Adipose tissue (tissue), 3 donors: ENCODE measurements at regions not wholly inside any gene's neighbourhood (a gene's known extent, or its start where the extent isn't known, plus 50 kb on each side); places are given as distances from the start of the nearest gene placed in this dataset.

Experiments
- H3K27ac ChIP-seq: one replicate; pipeline ENCODE4 v1.5.1; 2013; ENCODE audit warnings: low read depth, low read length
- WGBS, 3 donors: extraction: QIAGEN DNeasy Blood & Tissue Kit; methylation state at CpG; one replicate each; pipeline ENCODE4 v1.1.7; 2013; 5-methylcytosine and 5-hydroxymethylcytosine counted together
- donor health status: healthy with polysubstance abuse.
- donor health status: Bipolar disorder and iron deficiency.
- donor health status: healthy.

GRCh38 chr6:132079286-132079685, 128.1 kb upstream of the CCN2 start:
- H3K27ac ChIP-seq = no peak overlapping the region
- WGBS, 3 donors = 95 to 99% (median 98%) methylated on average over 5 of the region's 5 CpGs

DNA sequence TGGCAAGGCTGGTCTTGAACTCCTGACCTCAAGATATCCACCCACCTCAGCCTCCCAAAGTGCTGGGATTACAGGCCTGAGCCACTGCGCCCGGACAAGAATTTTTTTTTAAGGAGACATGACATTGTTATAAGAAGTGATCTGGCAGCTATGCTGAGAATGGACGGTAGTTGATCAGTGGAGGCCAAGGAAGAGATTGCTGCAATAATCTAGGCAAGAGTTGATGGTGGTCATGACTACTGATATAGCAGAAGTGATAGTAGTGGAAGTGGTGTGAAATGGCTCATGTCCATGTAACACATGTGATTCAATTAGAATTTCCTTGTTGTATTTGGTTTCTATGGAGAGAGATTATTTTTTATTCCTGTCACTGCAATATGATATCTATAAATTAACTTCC, 125.3 kb upstream of the CCN2 start:
- H3K27ac ChIP-seq = no peak overlapping the region
- 78 to 95% (median 94%) methylated on average over 3 of the region's 3 CpGs for WGBS, 3 donors

- H3K27ac ChIP-seq = no peak overlapping the region
- WGBS, 3 donors = 75 to 86% (median 80%) methylated on average over 1 of the region's 1 CpG
Observed at GRCh38 chr6:132072831-132073230, 121.7 kb upstream of the CCN2 start.

DNA sequence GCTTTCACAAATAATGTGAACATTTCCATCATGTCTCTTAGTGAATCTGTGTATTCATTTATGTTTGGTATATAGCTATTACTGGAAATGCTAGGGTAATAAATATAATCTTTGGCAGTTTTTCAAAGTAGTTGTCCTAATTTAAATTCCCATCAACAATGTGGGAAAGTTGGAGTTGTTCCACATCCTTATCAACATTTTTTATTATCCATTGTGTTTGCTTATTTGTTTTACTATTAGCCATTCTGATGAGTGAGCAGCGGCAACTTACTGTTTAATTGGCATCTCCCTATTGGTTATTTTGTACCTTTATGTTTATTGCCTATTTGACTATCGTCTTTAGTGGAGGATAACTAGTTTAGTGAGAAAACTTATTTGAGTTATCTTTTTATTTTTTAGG, 121.1 kb upstream of the CCN2 start:
- 49 to 78% (median 66%) methylated on average over 2 of the region's 2 CpGs for WGBS, 3 donors
- H3K27ac ChIP-seq = no peak overlapping the region

- H3K27ac ChIP-seq = no peak overlapping the region
- 42 to 54% (median 47%) methylated on average over 1 of the region's 1 CpG for WGBS, 3 donors
Observed at GRCh38 chr6:132070356-132070755, 119.2 kb upstream of the CCN2 start.

- no peak overlapping the region for H3K27ac ChIP-seq
- 85 to 92% (median 90%) methylated on average over 3 of the region's 3 CpGs for WGBS, 3 donors
Observed at GRCh38 chr6:132068766-132069165, 117.6 kb upstream of the CCN2 start.

DNA sequence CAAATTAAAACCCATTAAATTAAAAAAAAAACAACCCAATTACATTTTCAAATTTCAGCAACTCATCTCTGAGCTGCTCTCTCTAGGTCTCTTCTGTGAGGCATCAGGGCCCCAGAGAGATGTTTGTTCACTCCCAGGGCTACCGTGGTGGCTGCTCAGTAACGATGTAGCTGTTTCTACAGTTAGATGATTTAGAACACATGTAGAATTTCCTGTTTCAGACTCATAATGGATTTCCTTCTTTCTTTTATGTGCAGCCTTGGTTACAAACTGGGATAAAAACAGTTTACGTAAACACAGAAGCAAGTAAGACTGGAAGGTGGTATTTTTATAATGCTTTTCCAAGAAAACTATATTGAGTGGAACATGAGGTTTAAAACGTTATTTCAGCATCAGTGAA, 116.1 kb upstream of the CCN2 start:
- WGBS, 3 donors = 36 to 57% (median 36%) methylated on average over 4 of the region's 4 CpGs
- H3K27ac ChIP-seq = no peak overlapping the region

- WGBS, 3 donors = 83 to 89% (median 86%) methylated on average over 2 of the region's 2 CpGs
- no peak overlapping the region for H3K27ac ChIP-seq
Observed at GRCh38 chr6:132065556-132065955, 114.4 kb upstream of the CCN2 start.

- no peak overlapping the region for H3K27ac ChIP-seq
Observed at GRCh38 chr6:132063738-132064137, 112.6 kb upstream of the CCN2 start.

DNA sequence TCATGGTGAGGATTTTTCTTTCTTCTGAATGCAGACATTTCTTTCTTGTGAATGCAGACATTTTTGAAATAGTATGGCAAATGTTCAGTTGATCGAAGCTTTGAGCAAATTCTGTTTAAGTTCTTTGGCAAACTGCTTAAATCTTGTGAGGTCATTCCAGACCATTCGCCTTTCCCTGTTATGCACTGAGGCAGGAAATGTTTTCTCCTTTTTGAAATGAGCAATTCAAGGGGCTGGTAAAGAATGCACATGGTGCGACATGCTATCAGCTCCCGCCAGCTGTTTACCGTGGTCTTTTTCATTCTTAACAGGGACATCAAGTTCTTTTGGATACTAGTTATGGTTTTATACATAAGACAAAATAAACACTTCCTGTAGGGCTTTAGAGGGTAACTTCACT, 112.0 kb upstream of the CCN2 start:
- H3K27ac ChIP-seq = no peak overlapping the region
- WGBS, 3 donors = 76 to 79% (median 78%) methylated on average over 5 of the region's 5 CpGs

More at GRCh38 chr6:132063738-132064137, 112.6 kb upstream of the CCN2 start:
- 71 to 74% (median 72%) methylated on average over 2 of the region's 2 CpGs for WGBS, 3 donors

DNA sequence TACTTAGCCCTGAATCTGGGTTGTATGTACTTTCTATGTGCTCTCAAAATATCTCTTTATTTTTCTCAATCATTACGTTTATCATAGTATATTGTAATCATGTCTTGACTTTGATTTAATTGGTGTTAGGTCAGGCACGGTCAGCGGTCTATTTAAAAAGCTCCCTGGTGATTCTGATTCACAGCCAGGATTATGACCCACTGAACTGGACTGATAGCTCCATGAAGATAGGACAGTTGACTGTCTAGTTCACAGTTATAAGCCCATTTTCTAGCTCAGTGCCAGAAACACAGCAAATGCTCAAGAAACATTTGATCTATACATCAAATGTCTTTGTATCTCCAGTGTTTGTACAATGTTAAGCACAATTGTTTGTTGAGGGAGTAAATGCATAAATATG, 111.5 kb upstream of the CCN2 start:
- WGBS, 3 donors = 69 to 89% (median 82%) methylated on average over 3 of the region's 3 CpGs
- H3K27ac ChIP-seq = no peak overlapping the region

DNA sequence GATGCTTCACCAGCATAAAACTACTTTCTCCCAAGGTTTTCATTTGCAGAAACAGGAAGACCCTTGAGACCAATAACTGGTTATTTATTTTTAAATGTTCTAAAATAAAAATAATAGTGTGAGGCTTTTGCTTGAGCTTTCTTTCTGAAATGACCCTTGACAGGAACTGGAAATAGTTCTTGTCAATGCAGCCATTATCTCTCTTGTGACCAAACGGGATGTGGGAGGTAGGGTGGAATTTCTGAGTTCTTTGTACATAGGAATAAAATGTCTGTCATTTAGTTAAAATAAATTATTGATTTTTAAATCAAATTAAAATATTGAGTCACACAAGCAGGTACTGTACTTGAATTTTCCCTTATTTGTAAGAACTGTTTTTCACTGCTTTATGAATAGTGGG, 110.2 kb upstream of the CCN2 start:
- no peak overlapping the region for H3K27ac ChIP-seq
- WGBS, 3 donors = 47 to 70% (median 58%) methylated on average over 1 of the region's 1 CpG

DNA sequence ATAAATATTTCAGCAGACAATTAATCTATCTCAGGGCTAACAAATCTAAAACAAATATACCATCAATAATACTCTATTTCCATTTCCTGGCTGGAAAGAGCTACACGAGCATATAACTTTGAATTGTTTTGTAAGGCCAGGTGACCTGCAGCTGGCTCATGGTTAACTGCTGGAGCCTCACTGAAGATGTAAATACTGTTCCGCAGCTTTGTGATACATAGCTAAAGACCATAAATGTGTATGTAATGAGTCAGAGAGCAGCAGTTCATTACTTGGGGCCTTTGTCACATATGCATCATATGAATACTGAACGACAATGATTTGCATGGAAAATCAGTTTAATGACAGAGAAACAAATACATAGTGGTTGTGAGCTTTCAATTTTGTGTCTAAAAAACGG, 109.4 kb upstream of the CCN2 start:
- whole genome bisulfite sequencing, 3 donors = 66 to 83% (median 80%) methylated on average over 4 of the region's 4 CpGs
- H3K27ac ChIP-seq = no peak overlapping the region

DNA sequence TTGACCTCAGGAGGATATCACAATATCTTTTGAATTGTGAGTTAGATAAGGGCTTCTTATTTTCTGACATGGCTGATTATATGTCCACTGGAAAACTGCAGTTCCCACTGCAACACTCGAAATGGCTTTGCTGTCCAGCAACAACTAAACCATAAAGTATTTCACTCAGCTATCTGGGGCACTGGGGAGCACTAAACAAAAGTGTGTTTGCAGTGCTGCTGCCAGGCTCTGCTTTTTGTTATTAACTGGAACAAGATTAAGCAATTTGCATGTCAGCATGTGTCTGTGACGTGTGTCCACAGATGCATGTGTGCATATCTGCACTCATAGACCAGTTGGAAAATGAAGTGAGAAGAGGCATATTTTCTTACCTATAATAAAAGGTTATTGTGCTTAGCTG, 107.8 kb upstream of the CCN2 start:
- no peak overlapping the region for H3K27ac ChIP-seq
- 23 to 68% (median 34%) methylated on average over 2 of the region's 2 CpGs for WGBS, 3 donors

DNA sequence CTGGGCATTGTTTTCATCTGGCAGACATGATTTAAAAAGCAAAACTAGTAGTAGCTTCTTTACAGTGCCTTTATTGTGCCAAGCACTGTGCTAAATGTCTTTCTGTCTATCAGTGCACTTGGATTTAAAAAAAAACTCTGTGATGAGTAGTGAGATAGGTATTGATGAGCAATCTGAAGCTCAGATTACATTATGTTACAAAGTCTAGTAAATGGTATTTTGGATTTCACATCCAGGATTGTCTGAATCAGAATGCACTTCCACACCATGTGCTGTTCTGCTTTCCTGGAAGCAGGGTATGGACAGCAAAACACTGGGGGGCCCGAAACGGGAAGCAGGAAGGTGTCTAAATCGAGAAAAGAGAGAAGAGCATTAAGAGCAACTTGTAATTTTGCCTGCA, 103.4 kb upstream of the CCN2 start:
- 69 to 87% (median 82%) methylated on average over 3 of the region's 3 CpGs for WGBS, 3 donors
- no peak overlapping the region for H3K27ac ChIP-seq

DNA sequence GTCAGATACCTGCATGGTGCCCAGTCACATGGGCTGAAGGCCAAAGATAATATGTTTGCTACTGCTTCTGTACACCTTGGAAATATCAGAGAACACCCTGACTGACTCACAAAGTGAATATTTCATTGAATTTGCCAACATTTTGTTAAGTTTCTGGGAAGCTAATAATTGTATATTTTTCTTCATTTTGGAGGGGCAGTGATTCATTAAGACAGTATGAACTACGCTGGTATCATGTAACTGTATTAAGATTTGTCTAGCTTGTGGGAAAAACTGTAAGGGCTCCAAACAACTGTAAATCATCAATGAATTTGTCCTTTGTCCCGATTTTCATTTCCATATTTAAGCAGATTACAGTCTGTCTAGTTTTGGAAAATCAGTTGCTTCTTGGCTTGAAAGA, 102.3 kb upstream of the CCN2 start:
- no peak overlapping the region for H3K27ac ChIP-seq
- 65 to 75% (median 67%) methylated on average over 2 of the region's 2 CpGs for WGBS, 3 donors

- H3K27ac ChIP-seq = no peak overlapping the region
- WGBS, 3 donors = 50 to 65% (median 51%) methylated on average over 1 of the region's 1 CpG
Observed at GRCh38 chr6:132052096-132052495, 100.9 kb upstream of the CCN2 start.

- H3K27ac ChIP-seq = no peak overlapping the region
- WGBS, 3 donors = 90 to 100% (median 96%) methylated on average over 1 of the region's 1 CpG
Observed at GRCh38 chr6:132045877-132046276, 94.7 kb upstream of the CCN2 start.

GRCh38 chr6:132043148-132043547, 92.0 kb upstream of the CCN2 start:
- 73 to 91% (median 81%) methylated on average over 5 of the region's 5 CpGs for WGBS, 3 donors
- H3K27ac ChIP-seq = no peak overlapping the region

DNA sequence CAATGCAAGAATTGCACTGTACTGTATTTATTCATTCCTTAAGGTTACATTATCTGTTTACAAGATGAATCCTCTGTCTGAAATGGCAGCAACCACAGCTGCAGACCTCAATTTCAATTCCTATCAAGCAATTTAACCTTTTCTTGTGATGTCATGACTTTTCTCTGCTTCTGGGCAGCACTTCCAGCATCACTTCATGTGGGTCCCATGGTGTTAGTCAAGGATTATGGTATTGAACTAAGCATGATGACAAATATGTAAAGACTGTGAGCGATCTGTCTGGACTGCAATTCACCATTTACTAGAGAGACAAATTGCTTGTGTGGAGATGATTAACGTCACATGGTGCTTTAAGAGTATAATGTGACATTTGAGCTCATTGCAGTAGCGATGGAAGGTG, 90.5 kb upstream of the CCN2 start:
- WGBS, 3 donors = 92 to 97% (median 96%) methylated on average over 3 of the region's 3 CpGs
- no peak overlapping the region for H3K27ac ChIP-seq

- 93 to 95% (median 95%) methylated on average over 1 of the region's 1 CpG for WGBS, 3 donors
- no peak overlapping the region for H3K27ac ChIP-seq
Observed at GRCh38 chr6:132028029-132028428, 76.9 kb upstream of the CCN2 start.
